Fibroblast of skin of scalp (primary cell): ENCODE measurements at regions not wholly inside any gene's neighbourhood (a gene's known extent, or its start where the extent isn't known, plus 50 kb on each side); places are given as distances from the start of the nearest gene placed in this dataset.
"Not testable (repeated sequence)": the region's sequence is repeated elsewhere in the genome, so short reads cannot be mapped to it uniquely, and the experiment has no call there.

Experiments
- DNase-seq: peaks from one replicate; pipeline ENCODE4 v3.0.0-alpha.2; 2013

DNA sequence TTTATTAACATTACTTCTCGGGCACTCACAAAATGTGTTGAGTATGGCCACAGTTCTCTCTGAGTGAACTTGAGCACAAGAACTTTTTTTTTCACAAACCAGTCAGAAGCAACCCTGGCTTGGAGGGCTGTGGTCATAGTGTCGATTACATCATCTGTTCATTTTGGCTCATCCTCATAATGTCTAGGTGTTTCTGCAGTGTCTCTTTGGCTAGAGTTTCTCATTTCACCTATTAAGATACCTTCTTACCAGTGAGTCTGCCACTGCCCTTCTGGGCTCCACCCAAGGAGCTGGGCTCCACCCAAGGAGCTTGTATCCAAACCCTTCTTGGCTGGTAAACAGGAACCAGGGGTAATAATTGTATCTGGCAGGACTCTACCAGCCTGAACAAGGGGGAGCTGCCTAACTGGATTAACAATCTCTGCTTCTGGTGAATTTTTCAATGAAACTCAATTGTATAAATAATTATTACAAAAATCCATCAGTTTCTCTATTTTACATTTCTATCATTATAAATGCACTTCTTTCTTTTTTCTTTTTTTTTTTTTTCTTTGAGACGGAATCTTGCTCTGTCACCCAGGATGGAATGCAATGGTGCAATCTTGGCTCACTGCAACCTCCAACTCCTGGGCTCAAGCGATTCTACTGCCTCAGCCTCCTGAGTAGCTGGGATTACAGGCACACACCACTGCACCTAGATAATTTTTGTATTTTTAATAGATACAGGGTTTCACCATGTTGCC, 667.7 kb upstream of the SLIT2 start:
- DNase-seq: peak; percentile 18

DNA sequence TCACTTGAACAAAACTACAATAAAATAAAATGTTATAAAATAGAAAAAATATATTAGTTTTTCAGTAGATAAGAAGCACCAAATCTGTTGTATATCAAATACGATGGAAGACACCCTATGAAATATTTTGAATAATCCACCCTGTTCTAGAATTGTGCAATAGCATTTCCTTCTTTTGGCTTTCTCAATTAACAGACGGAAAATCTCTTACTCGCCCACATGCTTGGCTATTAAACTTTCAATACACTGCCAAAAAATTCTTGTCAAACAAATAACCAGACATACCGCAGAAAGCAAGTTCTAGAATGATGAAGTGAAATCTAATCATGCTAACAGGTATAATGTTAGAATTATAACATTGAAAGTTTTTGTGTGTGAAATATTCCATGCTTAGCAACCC, 671.6 kb upstream of the SLIT2 start:
- DNase-seq: peak; percentile 13

DNA sequence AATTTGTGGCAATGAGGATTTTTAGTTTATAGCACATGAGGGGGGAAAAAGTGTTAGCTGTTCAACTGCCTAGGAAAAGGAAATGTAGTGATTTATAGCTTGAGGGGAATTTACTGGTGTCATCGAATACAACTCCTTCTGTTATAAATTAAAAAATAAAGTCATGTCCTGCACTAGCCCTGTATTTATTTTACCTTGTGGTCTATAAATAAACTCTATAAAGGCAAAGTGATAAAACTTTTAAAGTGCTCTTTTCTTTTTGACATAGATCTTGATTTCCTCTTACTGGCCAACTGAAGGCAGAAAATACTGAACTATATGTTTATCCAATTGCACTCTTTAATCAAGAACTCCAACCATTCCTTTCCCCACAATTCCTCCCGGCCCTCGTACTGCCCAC, 672.1 kb upstream of the SLIT2 start:
- no peak for DNase-seq

DNA sequence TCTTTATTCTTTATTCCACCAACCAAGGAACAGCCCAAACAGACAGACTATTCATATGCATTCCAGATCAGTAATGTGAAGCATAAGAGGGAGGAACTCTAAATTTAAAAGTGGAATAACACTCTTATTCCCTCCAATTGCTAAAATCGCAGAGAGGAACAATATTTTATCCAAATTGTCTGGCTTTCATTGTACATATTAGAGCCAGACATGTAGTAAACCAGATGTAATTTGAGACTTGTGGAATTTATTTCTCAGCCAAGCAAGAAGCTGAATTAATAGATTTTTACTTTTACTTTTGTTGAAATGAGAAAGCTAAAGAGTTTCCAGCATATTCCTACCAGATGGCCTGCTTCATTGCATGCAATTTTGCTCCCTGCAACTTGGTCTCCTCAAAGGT, 674.6 kb upstream of the SLIT2 start:
- DNase-seq: peak; percentile 17

DNA sequence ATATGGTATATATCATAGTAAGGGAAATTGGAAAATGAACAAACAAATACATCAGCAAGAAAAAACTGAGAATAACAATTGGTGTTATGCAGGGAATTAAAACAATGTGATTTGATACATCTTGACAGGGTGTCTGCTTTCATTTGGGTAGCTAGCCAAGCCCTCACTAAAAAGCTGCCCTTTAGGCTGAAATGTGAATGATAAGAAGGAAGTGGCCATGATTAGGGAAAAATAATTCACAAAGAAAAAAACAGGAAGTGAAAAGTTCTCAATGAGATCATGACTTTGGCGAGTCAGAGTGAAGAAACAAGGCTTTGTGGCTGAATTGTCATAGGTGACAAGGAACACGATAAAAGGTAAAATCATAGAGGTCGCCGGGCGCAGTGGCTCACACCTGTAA, 675.8 kb upstream of the SLIT2 start:
- DNase-seq: no peak

DNA sequence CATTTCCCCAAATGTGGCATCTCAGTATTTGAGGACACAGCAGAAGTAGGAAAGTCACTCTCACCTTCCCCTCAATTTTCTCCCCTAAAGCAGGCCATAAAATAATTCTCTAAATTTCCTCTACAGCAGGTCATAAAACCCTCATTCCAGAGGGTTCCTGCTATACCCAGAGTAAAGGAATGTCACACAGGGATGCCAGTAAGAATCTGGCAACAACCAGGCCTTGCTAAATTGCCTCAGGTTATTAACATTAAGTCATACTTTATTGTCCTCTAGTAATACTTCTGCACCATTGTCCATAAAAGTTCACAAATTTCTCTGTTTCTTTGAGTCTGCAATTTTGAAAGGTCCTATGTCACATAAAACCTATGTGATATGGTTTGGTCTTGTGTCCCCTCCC, 685.7 kb upstream of the SLIT2 start:
- no peak for DNase-seq

DNA sequence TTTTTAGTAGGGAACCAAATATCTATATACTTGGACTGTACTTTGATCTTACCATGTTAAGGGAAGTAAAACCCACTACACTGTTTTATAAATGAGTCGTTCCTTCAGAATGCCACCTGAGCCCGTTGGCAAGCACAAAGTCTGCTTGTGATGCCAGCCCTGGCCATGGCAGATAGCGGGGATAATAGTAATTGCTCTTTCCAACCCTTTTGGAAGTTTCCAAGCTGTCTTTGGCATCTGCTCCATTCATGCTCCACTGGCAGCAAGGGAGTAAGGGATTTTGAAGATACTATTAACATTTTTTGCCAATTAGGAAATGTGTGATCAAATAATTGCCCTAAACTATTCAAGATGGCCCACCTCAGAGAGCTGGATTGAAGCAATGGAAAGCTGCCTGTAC, 689.2 kb upstream of the SLIT2 start:
- DNase-seq: no peak

DNA sequence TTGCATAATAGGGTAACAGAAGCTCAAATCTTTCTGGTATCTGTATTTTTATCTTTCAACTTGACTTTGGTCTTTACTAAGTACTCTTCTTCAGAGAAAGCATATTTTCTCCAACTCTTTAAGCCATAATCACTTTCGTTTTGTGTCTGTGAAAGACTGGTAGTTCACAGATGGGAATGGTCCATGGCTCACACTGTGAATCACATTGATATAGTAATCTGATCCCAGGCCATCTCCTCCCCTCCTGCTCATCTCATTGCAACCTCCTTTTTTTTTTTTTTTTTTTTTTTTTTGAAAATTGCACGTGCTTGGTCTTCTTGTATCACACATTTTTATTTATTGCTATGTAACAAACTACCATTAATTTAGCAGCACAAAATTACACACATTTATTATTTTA, 694.5 kb upstream of the SLIT2 start:
- peak; percentile 4 for DNase-seq

DNA sequence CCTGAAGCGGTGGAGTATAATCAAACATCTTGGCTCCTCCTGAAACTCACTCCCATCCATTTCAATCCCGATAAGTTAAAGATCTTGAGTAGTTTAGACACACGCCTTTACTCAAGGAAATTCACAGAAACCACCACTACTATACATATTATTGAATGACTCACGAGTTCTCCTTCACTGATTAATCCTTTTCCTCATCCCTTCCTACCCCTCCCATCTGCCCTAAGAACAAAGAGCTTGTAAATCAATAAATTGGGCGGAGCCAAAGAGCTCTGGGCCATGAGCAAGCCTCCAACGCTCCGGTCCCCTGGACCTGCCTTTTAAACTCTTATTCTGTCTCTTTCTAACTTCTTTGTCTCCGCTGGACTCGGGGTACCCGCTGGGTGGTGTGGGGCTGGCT, 695.4 kb upstream of the SLIT2 start:
- DNase-seq: not testable (repeated sequence)

DNA sequence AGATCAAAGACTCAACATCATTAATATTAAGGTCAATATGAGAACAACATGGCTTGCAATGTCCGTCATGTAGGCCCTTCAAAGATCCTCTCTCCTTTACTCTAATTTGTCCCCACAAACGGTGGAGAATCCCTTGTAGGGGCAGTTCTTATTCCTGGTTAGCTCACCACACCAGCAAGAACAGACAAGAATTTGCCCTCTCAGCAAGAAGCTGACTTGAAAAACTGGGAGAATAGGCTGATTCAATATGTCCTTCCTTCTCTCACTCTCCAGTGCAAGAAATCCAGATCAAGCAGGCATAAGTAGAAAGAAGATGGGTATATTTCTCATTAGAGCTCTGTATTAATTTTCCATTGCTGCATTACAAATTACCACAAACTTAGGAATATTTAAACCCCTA, 704.2 kb upstream of the SLIT2 start:
- DNase-seq: no peak

DNA sequence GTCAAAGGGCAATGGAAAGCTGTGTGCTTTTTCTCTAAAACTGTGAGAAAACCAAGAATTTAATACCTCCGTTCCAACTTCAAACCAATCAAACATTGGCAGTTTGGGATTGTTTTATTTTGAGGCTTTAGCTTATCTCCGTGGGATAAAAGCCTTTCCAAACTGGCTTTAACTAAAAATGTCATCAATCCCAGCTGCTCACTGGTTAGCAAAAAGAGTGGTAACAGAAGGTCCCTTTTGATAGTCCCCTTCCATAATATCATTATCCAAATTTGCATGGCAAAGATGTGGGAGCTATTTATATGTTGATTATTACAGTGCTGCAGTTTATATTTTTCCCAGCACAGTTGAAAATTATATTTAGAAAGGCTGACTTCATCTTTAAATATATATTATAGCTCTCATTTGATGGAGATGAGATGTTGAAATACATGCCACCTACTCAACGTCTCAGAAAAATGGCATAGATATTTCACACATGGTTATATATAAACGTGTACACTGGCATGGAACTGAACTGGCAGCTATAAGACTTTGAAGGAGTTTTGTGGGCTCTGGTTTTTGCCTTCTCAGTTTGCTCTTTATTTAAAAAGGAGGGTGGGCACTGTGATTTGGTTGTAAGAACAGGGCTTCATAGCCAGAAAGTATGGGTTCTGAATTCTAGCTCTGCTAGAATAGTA, 707.1 kb upstream of the SLIT2 start:
- no peak for DNase-seq

DNA sequence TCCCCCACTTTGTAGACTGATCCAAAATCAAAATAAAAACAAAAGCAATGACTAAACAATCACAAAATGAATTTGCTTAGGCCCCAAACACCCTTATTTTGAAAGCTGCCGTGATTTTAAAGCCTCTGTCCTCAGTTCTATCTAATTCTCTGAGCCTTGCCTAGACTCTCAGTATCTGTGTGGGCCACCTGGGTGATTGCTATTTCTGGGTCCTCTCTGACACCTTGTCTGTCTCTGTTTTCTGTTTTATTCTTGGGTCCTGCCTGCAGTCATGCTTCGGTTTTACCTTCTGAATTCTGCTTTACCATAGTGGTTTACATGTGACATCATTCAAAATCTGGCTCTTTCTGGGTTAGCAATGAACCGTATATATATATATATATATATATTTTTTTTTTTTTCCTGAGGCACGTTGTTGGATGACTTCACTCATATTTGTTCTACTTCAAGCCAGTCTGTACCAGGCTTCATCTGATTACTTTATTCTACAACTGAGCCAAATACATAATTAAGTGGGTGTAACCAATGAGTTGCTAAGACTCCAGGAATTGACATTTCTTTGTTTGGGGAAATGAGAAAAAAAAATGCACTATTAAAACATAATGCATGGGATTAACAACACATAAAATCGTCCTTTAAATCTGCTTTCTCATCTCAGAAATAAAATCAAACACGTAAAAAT, 710.7 kb upstream of the SLIT2 start:
- DNase-seq: no peak

DNA sequence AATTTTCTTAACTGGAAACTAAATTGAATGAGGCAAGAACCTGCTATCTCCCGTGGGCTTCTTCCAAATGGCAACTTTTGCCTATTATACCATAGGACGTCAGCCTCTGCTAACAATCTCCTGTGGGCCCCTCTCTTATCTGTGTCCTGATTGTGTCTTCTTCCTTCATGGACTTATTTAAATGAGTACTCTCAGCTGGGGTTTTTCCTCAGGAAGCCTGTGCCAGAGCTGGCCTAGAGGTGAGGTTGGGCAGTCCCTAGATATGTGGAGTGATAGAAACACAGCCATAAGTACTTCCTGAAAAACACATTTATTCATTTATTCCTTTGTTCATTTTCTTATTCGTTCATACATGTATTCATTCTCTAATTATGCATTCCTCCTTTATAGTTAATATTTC, 712.5 kb upstream of the SLIT2 start:
- no peak for DNase-seq

DNA sequence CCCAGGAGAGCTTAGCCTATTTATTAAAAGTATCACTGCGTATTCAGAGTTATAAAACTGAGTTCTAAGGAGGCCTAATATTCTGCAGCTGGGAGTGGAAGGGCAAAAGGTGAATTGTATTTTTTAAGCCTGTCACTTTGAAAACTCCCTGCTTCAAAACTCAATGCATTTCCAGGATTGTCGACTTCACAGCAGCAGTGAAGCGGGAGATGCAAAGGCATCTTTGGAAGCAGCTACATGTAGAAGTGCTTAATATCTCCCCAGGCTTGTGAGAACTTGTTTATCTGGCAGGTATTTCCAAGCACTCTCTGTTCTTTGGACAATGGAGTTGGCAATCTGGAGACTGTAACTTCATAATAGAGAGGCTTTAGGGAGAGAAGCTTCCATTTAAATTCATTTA, 717.5 kb upstream of the SLIT2 start:
- no peak for DNase-seq

DNA sequence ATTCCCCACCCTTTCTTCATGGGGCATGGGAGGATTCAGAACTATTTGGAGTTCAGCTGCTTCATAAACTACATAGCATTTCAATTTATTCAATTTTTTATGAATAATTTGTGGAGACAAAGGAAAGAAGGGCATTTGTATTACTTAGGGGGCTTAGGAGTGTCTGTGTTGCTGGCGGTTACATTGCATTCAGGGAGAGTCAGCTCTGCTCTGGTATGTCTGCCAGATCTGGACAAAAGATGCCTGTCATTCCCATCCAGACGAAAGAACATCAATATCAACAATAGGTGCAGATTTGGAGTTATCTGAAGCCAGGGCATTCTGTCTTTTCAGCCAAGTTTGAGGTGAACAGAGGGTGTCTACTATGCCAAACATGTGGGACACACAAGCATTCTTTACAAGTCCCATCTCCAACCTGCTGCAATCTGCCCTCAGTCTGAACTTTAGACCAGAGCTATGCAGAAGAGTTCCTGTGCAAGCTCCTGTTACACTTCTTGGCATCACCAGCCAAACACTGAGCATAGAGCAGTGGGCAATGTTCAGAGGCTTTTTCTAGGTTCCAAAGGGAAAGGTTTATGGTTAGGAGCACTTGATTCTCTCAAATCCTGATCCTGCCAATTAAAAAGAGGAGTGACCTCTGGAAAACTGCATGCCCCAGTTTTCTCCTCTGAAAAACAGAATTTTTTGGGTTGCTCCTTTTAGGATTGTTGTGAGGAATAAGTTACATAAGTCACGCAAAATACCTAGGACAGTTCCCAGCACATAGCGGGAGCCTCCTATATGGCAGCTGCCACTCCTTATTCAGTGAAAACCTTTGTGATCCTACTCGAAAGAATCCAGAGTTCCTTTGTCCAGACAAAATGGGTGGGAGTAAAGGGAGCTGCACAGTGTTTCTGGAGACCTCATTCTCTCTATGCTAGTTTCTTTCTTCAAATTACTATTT, 719.5 kb upstream of the SLIT2 start:
- no peak for DNase-seq

DNA sequence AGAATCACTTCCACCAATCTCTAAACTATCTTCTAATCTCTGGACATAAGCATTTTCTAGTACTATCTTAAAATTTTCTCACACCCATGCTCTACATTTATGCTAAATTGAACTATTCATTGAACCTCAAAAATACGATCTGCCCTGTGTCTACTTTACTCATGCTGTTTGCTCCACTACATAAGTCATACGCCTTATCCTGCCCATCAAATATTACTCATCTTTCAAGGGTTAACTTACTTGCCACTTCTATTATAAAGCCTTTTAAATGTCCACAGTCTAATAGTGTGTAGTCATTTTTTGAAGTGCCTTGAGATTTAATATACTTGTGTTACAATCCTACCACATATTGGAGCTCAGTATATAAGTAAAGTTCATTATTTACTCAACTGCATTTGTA, 727.7 kb upstream of the SLIT2 start:
- DNase-seq: no peak

DNA sequence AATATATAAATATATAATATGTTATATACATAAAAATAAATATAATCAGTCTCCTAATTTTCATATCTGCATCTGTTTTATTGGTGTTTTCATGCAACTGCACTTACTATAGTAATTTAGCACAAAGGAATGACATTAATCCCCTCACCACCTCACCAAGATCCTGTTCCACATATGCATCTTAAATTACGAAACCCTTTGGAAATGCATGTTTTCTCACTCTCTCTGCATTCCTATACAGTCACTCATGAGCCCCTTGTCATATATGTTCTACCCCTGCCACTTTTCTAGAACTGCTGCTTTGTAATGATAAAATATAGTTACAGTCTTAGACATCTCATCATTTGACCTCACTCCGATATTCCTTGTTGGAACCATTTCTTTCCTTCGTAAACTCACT, 728.7 kb upstream of the SLIT2 start:
- peak; percentile 24 for DNase-seq

DNA sequence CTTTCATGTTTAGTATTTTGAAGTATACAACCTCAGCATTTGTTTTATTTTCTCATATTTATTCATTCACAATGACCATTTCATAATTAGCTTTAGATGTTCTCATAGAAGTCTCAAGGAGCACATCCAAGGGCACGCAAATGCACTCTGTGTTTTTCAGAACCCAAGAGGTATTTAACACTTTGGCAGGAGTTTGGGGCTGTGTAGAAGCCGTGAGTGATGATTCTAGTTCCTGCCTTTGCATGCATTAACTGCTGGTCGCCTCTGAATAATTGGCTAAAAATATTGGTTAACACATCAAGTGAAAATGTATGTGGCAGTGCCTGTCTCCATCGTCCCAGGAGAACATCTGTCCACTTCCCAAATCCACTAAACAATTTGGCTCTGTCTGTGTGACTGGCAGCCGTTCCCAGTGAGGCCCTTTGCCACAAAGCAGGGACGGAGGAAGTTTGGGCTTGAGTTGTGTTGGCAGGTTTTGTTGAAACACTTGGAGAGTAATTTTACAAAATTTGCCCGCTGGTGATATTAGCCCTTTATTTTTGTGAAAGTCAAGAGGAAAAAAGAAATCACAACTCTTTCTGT, 730.7 kb upstream of the SLIT2 start:
- DNase-seq: no peak

DNA sequence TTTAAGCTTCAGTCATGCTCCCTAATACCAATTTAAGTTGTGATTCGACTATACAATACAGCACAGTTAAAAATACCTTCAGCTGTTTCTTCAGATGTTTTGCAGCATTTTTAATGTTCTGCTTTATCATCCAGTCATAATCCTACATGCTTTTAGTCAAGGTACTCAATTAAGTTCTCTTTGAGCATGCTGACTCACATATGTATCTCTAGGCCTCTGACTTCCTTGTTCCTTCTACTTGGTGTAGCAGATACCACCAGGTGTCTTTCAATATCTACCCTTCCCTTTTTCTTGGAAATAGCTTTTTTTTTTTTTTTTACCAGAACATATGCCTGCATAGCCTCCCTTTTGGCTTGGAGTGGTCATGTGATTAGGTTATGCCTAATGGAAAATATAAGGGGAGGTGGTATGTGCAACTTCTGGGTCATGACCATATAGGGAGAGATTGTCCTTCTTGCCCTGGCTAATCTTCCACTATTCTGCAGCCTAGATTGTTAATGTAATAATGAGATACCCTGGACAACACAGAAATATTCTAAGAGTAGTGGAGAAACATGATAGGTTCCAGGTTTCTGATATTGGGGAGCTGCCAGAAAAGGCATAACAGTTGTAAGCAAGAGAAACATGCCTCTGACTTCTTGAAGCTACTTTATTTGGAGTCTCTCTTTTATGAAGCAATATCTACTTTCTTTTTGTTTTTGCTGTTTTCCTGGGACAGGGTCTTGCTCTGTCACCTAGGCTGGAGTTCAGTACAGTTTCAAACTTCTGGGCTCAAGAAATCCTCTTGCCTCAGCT, 737.2 kb upstream of the SLIT2 start:
- DNase-seq: no peak

DNA sequence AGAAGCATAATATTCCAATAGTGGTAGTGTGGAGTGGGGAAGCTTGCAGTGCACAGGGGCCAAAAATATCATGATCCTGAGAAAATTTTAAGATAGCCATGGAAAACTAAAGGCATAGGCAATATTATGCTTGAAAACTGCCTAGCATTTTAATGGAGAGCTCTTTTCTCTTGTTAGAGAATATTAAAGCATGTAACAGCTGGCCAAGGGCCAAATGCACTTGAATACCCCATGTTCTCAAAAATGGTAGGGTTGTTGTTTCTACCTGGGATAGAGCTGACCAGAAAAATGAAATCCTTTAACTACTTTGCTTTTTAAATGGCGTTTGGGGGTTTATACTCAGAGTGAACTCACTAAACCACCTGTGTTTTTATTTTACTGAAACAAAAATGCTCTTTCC, 739.6 kb upstream of the SLIT2 start:
- no peak for DNase-seq

DNA sequence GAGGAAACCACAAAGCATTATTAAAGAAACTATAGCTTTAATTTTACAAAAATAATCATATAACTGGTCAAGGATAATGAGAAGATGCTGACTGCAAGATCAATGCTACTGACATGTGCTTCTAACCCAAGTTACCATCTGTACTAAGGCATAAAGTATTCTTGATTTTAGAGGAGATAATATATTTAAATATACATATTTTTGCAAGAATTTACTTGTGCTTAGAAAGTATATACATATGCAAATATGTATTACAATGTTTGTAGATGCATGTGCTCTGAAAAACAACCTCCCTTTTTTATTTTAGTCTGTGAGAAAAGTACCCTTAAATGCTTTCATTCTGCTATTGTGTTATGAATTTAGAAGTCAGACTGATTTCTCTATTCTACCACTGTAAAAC, 740.7 kb upstream of the SLIT2 start:
- no peak for DNase-seq

DNA sequence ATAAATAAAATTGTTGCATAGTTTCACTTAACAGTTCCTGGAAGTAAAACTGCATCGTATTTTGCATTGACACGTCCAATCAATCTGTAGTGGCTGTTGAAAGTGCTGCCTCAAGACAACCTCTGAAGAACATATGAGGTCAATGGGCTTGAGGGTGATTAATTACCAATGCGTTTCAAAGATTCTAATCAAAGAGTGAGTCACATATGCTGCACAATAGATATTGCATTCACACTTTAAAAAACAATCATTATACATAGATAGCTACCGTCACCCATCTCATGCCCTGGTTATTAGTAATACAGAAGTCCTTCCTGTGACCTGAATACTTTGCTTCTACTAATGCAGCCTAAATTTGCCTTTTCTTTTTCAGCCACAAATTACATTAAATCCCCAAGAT, 743.3 kb upstream of the SLIT2 start:
- no peak for DNase-seq
